Stimulated activated CD4-positive, alpha-beta T cell treated with anti-CD3 and anti-CD28 coated beads, Interleukin-15, amount 100 ng/mL, for 48 hours (primary cell): ENCODE measurements at regions not wholly inside any gene's neighbourhood (a gene's known extent, or its start where the extent isn't known, plus 50 kb on each side); places are given as distances from the start of the nearest gene placed in this dataset.

ENCODE experiments used
- DNase-seq, 2 donors: peaks; one replicate each; pipeline ENCODE4 v3.0.0-alpha.2; 2020; ENCODE audit warnings: low read depth in 2 of 2

- no peak for DNase-seq
These were observed 1338.0 kb upstream of the ACVR2A start for GRCh38 chr2:146506851-146507250.

DNA sequence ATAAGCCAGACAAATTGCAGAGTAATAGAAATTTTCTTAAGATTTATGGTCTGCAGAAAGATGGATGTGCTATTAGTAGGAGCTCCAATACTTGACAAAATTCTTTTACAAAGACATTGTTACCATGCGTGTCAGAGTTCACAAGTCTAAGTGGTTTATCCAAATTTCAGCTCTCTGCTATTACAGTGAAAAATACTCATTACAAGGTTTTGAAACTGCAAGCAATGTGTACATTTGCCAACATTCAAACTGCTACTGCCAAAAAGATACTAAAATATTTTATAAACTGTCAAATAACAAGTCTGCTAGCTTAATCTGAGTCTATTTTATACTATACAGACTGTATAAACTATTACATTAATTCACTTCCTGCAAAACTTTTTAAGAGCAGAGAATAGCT lies 1341.5 kb upstream of the ACVR2A start:
- no peak for DNase-seq

DNA sequence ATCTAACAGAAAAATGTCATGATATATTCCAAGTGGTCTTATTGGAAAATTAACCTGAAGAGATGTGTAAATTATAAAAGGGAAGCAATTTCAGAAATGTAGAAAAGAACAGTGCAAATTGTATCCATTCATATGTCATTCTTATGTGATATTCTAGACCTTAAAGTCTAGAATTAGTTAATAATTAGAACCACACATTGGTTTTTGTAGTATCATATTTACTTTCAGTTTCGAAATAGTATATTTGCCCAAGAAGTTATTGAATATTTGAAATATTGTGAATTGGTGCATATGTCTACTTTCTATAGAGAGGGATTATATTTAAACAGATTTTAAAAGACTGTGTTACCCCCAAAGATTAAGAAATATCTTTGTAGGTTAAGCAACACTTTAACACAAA lies 1348.6 kb upstream of the ACVR2A start:
- no peak for DNase-seq

- DNase-seq: no peak
These were observed 1355.4 kb upstream of the ACVR2A start for GRCh38 chr2:146489386-146489785.

- no peak for DNase-seq
These were observed 1363.2 kb upstream of the ACVR2A start for GRCh38 chr2:146481629-146482028.

DNA sequence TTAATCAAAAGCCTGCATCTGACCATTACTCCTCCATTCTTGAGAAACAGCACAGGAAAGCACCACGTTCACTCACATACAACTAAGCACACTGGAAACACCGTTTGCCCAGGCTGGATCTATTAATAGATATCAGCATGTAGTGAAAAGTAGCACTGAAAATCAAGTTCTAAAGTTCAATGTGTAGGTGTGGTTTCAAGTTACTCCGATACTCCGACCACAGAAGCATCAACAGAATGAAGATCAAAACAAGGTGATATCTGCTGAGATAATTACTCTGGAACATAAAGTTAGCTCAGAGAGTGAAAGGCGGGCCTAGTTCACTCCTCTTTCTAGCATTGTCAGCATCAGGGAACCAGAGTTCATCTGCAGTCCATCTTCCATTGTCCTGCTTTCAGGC lies 1367.4 kb upstream of the ACVR2A start:
- no peak for DNase-seq

DNA sequence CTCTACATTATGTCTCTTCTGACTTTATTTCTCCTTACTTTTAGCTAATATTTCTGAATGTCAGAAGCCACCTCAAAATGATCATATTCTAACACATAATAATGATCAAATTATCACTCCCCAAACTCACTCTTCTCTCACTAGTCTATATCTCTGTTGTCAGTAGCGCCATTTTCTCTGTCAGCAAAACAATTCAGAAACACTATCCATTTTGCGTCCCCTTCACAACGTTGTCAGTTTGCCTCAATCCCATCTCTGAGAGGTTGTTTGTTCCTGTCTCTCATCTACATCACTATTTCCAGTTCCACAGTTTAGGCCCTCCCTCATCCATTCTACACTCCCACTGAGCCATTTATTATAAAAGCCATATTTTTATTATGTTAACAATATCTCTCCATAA lies 1376.3 kb upstream of the ACVR2A start:
- DNase-seq: no peak

- DNase-seq: no peak
These were observed 1377.4 kb upstream of the ACVR2A start for GRCh38 chr2:146467425-146467824.

- no peak for DNase-seq
These were observed 1379.4 kb upstream of the ACVR2A start for GRCh38 chr2:146465460-146465859.

DNA sequence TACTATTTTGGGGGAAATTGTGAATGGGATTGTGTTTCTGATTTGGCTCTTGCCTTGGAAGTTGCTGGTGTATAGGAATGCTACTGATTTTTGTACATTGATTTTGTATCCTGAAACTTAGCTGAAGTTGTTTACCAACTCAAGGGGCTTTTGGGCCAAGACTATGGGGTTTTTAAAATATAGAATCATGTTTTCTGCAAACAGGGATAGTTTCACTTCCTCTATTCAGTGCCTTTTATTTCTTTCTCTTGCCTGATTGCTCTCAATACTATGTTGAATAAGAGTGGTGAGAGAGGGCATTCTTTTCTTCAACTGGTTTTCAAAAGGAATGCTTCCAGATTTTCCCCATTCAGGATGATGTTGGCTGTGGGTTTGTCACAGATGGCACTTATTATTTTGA lies 1383.8 kb upstream of the ACVR2A start:
- no peak for DNase-seq

DNA sequence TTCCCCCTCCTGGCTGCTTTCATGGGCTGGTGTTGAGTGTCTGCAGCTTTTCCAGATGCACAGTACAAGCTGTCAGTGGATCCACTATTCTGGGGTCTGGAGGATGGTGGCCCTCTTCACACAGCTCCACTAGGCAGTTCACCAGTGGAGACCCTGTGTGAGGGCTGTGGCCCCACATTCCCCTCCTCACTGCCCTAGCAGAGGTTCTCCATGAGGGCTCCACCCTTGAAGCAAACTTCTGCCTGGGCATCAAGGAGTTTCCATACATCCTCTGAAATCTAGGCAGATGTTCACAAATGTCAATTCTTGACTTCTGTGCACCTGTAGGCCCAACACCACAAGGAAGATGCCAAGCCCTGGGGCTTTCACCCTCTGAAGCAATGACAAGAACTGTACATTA lies 1386.2 kb upstream of the ACVR2A start:
- DNase-seq: no peak

- DNase-seq: no peak
These were observed 1387.6 kb upstream of the ACVR2A start for GRCh38 chr2:146457221-146457620.

GRCh38 chr2:146455325-146455724 lies 1389.5 kb upstream of the ACVR2A start:
- DNase-seq: no peak

- DNase-seq: no peak
These were observed 1392.9 kb upstream of the ACVR2A start for GRCh38 chr2:146451972-146452371.

DNA sequence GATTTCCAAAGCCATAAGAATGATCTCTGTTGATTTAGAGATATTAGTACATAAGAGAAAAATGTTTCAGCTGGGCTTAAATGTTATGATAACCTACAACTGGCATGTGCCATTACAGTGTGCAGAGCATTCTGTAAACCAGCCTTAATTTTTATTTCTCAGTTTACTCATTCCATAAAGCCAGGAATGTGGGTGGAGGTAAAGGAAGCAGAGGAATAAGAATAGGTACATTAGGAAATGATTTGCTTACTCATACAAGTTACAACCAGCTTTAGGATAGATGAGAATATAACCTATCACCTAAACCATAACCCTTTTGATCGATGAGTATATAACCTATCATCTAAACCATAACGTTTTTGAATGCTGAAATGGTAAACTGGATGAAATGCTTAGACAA lies 1394.7 kb upstream of the ACVR2A start:
- DNase-seq: no peak

DNA sequence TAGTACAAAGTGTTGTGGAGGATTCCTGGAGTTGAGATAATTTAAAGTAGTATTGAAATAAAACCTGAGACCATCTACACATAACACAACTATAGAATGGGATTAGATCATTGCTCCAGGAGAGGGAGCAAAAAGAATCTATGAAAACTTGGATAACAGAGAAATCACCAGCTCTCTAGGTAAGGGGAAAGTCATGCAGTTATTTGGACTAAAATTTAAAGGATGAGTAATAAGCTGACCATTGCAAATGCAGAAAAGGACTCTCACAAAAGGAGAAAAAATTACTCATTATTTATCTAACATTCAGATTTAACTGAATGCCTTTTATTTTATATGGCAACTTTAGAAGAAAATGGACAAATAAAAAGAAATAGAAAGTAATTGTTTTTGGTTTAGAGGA lies 1399.8 kb upstream of the ACVR2A start:
- DNase-seq: no peak

GRCh38 chr2:146444085-146444484 lies 1400.7 kb upstream of the ACVR2A start:
- DNase-seq: no peak

GRCh38 chr2:146438246-146438645 lies 1406.6 kb upstream of the ACVR2A start:
- DNase-seq: no peak

- DNase-seq: no peak
These were observed 1407.1 kb upstream of the ACVR2A start for GRCh38 chr2:146437712-146438111.

GRCh38 chr2:146433116-146433875 lies 1411.5 kb upstream of the ACVR2A start:
- DNase-seq: no peak

GRCh38 chr2:146429366-146429765 lies 1415.5 kb upstream of the ACVR2A start:
- no peak for DNase-seq

GRCh38 chr2:146417942-146418341 lies 1426.9 kb upstream of the ACVR2A start:
- DNase-seq: no peak

- DNase-seq: no peak
These were observed 1429.5 kb upstream of the ACVR2A start for GRCh38 chr2:146415291-146415690.

GRCh38 chr2:146414456-146414855 lies 1430.4 kb upstream of the ACVR2A start:
- no peak for DNase-seq
